COLO829 (cell line): ENCODE measurements at regions not wholly inside any gene's neighbourhood (a gene's known extent, or its start where the extent isn't known, plus 50 kb on each side); places are given as distances from the start of the nearest gene placed in this dataset.
A peak's percentile ranks its signal among the peaks of the same experiment; 100 is the strongest.
"Not testable (repeated sequence)": the region's sequence is repeated elsewhere in the genome, so short reads cannot be mapped to it uniquely, and the experiment has no call there.

Experiments
- DNase-seq: peaks from one replicate; pipeline ENCODE4 v3.0.0; 2012; ENCODE audit warnings: low spot score

GRCh38 chr10:42533866-42534265, 104.5 kb downstream of the ZNF33B start:
- DNase-seq, result not testable (repeated sequence)

- DNase-seq, result no peak
Observed at GRCh38 chr10:42532996-42533395, 105.4 kb downstream of the ZNF33B start.

- no peak for DNase-seq
Observed at GRCh38 chr10:42523098-42523497, 115.3 kb downstream of the ZNF33B start.

- DNase-seq, result no peak
Observed at GRCh38 chr10:42519761-42520460, 118.5 kb downstream of the ZNF33B start.

GRCh38 chr10:42519079-42519478, 119.3 kb downstream of the ZNF33B start:
- DNase-seq, result no peak

GRCh38 chr10:42513921-42514320, 124.4 kb downstream of the ZNF33B start:
- DNase-seq, result no peak

GRCh38 chr10:42491801-42492200, 146.6 kb downstream of the ZNF33B start:
- no peak for DNase-seq

GRCh38 chr10:42491001-42491592, 147.3 kb downstream of the ZNF33B start:
- no peak for DNase-seq

- DNase-seq, result no peak
Observed at GRCh38 chr10:42490368-42490767, 148.0 kb downstream of the ZNF33B start.

GRCh38 chr10:42488416-42488815, 150.0 kb downstream of the ZNF33B start:
- no peak for DNase-seq

- no peak for DNase-seq
Observed at GRCh38 chr10:42482411-42482810, 156.0 kb downstream of the ZNF33B start.

GRCh38 chr10:42479057-42479456, 159.3 kb downstream of the ZNF33B start:
- no peak for DNase-seq

- no peak for DNase-seq
Observed at GRCh38 chr10:42477170-42477569, 161.2 kb downstream of the ZNF33B start.

GRCh38 chr10:42476101-42476500, 162.3 kb downstream of the ZNF33B start:
- no peak for DNase-seq

- DNase-seq, result peak; percentile 35
Observed at GRCh38 chr10:42475168-42476098, 162.9 kb downstream of the ZNF33B start.

GRCh38 chr10:42454313-42454712, 184.1 kb downstream of the ZNF33B start:
- DNase-seq, result no peak

- no peak for DNase-seq
Observed at GRCh38 chr10:42431095-42431494, 207.3 kb downstream of the ZNF33B start.

GRCh38 chr10:42428534-42428933, 209.8 kb downstream of the ZNF33B start:
- peak; percentile 7 for DNase-seq

- DNase-seq, result no peak
Observed at GRCh38 chr10:42422911-42423310, 215.5 kb downstream of the ZNF33B start.

- DNase-seq, result no peak
Observed at GRCh38 chr10:42421812-42422211, 216.6 kb downstream of the ZNF33B start.

- no peak for DNase-seq
Observed at GRCh38 chr10:42419789-42420188, 218.6 kb downstream of the ZNF33B start.

- DNase-seq, result no peak
Observed at GRCh38 chr10:42380926-42381547, 257.3 kb downstream of the ZNF33B start.
